ENCODE measurements at regions not wholly inside any gene's neighbourhood (a gene's known extent, or its start where the extent isn't known, plus 50 kb on each side); places are given as distances from the start of the nearest gene placed in this dataset.

- no peak overlapping the region for H3K27ac ChIP-seq (replicated peaks)
- TF ChIP-seq, protein P1, sequence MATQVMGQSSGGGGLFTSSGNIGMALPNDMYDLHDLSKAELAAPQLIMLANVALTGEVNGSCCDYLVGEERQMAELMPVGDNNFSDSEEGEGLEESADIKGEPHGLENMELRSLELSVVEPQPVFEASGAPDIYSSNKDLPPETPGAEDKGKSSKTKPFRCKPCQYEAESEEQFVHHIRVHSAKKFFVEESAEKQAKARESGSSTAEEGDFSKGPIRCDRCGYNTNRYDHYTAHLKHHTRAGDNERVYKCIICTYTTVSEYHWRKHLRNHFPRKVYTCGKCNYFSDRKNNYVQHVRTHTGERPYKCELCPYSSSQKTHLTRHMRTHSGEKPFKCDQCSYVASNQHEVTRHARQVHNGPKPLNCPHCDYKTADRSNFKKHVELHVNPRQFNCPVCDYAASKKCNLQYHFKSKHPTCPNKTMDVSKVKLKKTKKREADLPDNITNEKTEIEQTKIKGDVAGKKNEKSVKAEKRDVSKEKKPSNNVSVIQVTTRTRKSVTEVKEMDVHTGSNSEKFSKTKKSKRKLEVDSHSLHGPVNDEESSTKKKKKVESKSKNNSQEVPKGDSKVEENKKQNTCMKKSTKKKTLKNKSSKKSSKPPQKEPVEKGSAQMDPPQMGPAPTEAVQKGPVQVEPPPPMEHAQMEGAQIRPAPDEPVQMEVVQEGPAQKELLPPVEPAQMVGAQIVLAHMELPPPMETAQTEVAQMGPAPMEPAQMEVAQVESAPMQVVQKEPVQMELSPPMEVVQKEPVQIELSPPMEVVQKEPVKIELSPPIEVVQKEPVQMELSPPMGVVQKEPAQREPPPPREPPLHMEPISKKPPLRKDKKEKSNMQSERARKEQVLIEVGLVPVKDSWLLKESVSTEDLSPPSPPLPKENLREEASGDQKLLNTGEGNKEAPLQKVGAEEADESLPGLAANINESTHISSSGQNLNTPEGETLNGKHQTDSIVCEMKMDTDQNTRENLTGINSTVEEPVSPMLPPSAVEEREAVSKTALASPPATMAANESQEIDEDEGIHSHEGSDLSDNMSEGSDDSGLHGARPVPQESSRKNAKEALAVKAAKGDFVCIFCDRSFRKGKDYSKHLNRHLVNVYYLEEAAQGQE (IDR thresholded peaks at IDR 0.05; ENCODE audit: insufficient replicate concordance, low read depth) = no peak
- no peak for TF ChIP-seq SPI1 (IDR thresholded peaks at IDR 0.05; ENCODE audit: borderline replicate concordance, low read depth)
- no peak for TF ChIP-seq CTCF (IDR thresholded peaks at IDR 0.05; ENCODE audit: insufficient read depth, low read length)
- TF ChIP-seq POLR2AphosphoS5 (IDR thresholded peaks at IDR 0.05; ENCODE audit: low read depth) = no peak
- TF ChIP-seq GABPA (IDR thresholded peaks at IDR 0.05; ENCODE audit: low read depth) = no peak
- H3K4me3 ChIP-seq (replicated peaks; ENCODE audit: insufficient read depth, low read length) = no peak overlapping the region
- no peak for DNase-seq (ENCODE audit: low read depth in 1 of 2, low spot score in 1 of 2)
- H3K27me3 ChIP-seq (ENCODE audit: insufficient read depth, poor library complexity, severe bottlenecking) = no peaks in the 10 kb centered on the region
These were observed 409.2 kb upstream of the LRRC4C start for GRCh38 chr11:41868606-41869005.

- TF ChIP-seq CTCF (IDR thresholded peaks at IDR 0.05; ENCODE audit: insufficient read depth, low read length) (no peak), SPI1 (IDR thresholded peaks at IDR 0.05; ENCODE audit: borderline replicate concordance, low read depth) (no peak), GABPA (IDR thresholded peaks at IDR 0.05; ENCODE audit: low read depth) (no peak), POLR2AphosphoS5 (IDR thresholded peaks at IDR 0.05; ENCODE audit: low read depth) (no peak)
- TF ChIP-seq, protein P1 (IDR thresholded peaks at IDR 0.05; ENCODE audit: insufficient replicate concordance, low read depth) = no peak
- no peak for DNase-seq (ENCODE audit: low read depth in 1 of 2, low spot score in 1 of 2)
- Histone ChIP-seq H3K4me3 (replicated peaks; ENCODE audit: insufficient read depth, low read length) (no peak overlapping the region), H3K27ac (replicated peaks) (no peak overlapping the region), H3K27me3 (ENCODE audit: insufficient read depth, poor library complexity, severe bottlenecking) (no peaks in the 10 kb centered on the region)
These were observed 413.0 kb upstream of the LRRC4C start for GRCh38 chr11:41872426-41872825.

DNA sequence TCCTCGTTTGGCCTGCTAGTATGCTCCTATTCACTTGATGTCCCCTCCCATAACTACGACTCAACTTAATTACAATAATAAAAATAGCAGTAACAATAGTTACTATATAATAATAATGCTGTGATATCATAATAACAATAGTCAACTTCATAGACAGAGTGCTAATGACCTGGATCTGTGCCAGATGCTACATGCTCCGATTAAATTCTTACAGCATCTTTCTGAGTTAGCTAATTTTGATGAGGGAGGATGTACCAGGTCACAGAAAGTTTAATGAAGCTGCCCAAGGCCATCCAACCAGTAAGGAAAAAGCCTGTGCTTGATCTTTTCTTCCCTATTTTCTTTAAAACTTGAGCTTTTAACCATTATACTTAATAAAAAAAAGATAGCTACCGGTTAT is 413.4 kb upstream of the LRRC4C start:
- no peak overlapping the region for H3K27ac ChIP-seq (replicated peaks)
- TF ChIP-seq POLR2AphosphoS5 (IDR thresholded peaks at IDR 0.05; ENCODE audit: low read depth) = no peak
- TF ChIP-seq CTCF (IDR thresholded peaks at IDR 0.05; ENCODE audit: insufficient read depth, low read length) = no peak
- TF ChIP-seq, protein P1 (IDR thresholded peaks at IDR 0.05; ENCODE audit: insufficient replicate concordance, low read depth) = no peak
- TF ChIP-seq GABPA (IDR thresholded peaks at IDR 0.05; ENCODE audit: low read depth) = no peak
- TF ChIP-seq SPI1 (IDR thresholded peaks at IDR 0.05; ENCODE audit: borderline replicate concordance, low read depth) = no peak
- no peak for DNase-seq (ENCODE audit: low read depth in 1 of 2, low spot score in 1 of 2)
- H3K4me3 ChIP-seq (replicated peaks; ENCODE audit: insufficient read depth, low read length) = no peak overlapping the region
- no peaks in the 10 kb centered on the region for H3K27me3 ChIP-seq (ENCODE audit: insufficient read depth, poor library complexity, severe bottlenecking)
